G401.6 (cell line): ENCODE measurements at regions not wholly inside any gene's neighbourhood (a gene's known extent, or its start where the extent isn't known, plus 50 kb on each side); places are given as distances from the start of the nearest gene placed in this dataset.

Experiments
- FAIRE-seq: peaks from 2 replicates; lab custom pipeline; 2012; peaks lifted over from hg19 to GRCh38; lab: Jason Lieb, UNC

DNA sequence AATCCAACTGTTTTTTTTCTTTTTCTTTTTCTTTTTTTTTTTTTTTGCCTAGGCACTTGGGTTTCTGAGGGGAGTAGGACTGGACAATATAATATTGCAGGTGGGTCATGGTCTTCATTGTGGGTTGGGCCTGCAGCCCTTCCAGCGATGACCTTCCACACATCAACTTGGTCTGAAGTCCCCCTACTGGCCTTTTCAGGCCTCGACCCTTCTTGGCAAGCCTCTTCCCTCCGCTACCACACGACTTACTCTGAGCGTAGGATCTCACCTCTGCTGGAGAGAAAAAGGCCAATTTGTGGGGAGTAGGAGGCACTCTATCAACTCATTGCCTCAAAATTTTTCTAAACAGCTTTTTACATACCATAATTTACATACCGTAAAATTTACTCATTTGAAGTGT, 51.1 kb upstream of the GRIK3 start:
- FAIRE-seq = no peak

DNA sequence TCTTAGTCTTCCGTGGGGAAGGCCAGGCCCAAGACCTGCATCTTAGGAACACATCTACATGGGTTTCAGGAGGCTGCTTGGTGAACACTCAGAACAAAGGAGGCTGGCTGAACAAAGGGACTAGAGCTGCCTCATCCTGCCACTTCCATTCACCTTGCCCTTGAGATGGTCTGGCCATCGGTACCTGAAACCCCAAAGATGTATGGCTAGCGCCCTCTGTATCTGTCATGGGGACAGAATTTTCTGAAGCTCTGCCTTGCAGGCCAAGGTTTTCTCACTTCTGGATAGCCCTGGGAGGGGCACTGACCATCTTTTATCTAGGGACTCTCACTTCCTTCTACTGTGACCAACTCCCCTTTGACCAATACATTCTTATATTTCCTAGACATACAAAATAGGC, 55.4 kb upstream of the GRIK3 start:
- no peak for FAIRE-seq

GRCh38 chr1:37090671-37091070, 56.4 kb upstream of the GRIK3 start:
- FAIRE-seq = no peak

- no peak for FAIRE-seq
These were observed 58.6 kb upstream of the GRIK3 start for GRCh38 chr1:37092937-37093336.

- FAIRE-seq = no peak
These were observed 60.0 kb upstream of the GRIK3 start for GRCh38 chr1:37094302-37094701.

DNA sequence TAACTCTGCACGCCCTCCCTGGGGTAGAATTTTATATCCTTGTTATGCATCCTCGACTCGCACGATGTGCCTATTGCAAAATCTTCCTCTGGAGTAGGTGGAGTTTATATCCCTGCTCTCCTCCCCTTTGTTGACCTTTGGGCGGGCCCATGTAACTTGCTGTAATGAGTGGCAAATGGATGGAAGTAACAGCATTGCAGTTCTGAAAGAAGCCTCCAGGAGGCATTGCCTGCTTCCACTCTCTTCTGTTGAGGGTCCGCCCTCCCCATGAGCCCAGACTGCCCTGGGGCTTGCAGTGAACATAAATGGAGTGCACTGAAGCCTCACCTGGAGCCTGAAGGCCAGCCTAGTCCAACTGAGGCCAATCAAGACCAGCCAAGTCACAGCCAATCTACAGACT, 62.2 kb upstream of the GRIK3 start:
- FAIRE-seq = no peak

DNA sequence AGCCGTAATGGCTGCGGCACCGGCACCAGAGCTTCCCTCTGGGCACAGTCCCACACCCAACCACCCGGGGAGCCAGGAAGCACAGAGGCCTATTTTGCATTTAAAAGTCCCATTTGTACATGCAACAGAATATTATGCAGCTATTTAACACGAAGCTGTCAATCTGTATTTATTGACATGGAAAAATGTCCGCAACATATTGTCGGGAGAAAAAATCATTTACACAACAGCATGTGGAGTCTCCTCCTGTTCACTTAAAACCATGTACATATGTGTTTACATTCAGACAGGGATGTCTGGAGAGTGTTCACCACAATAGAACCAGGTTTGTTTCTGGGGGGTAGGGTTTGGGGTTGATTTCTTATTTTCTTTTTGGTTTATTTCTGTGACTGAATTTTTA, 63.4 kb upstream of the GRIK3 start:
- FAIRE-seq = no peak

GRCh38 chr1:37098237-37098636, 63.9 kb upstream of the GRIK3 start:
- no peak for FAIRE-seq

- no peak for FAIRE-seq
These were observed 66.0 kb upstream of the GRIK3 start for GRCh38 chr1:37100310-37100709.

DNA sequence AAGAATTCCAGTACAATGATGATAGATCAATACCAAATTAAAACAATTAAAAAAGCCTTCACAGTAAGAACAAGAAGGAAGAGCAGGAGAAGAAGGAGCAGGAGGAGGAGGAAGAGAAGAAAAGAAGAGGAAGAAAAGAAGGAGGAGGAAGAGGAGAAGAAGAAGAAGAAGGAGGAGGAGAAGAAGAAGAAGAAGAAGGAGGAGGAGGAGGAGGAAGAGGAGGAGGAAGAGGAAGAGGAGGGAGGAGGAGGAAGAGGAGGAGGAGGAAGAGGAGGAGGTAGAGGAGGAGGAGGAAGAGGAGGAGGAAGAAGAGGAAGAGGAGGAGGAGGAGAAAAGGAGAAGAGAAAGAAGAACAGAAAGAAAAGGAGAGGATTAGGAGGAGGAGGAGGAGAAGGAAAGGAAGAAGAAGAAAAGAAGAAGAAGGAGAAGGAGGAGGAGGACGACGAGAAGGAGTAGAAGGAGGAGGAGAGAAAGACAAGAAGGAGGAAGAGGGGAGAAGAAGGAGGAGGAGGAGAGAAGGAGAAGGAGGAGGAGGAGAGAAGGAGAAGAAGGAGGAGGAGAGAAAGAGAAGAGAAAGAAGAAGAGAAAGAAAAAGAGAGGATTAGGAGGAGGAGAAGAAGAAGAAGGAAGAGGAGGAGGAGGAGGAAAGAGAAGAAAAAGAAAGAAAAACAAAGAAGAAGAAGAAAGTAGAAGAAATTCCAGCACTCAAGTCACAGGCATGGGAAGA, 68.5 kb upstream of the GRIK3 start:
- no peak for FAIRE-seq

GRCh38 chr1:37105911-37106310, 71.6 kb upstream of the GRIK3 start:
- no peak for FAIRE-seq

DNA sequence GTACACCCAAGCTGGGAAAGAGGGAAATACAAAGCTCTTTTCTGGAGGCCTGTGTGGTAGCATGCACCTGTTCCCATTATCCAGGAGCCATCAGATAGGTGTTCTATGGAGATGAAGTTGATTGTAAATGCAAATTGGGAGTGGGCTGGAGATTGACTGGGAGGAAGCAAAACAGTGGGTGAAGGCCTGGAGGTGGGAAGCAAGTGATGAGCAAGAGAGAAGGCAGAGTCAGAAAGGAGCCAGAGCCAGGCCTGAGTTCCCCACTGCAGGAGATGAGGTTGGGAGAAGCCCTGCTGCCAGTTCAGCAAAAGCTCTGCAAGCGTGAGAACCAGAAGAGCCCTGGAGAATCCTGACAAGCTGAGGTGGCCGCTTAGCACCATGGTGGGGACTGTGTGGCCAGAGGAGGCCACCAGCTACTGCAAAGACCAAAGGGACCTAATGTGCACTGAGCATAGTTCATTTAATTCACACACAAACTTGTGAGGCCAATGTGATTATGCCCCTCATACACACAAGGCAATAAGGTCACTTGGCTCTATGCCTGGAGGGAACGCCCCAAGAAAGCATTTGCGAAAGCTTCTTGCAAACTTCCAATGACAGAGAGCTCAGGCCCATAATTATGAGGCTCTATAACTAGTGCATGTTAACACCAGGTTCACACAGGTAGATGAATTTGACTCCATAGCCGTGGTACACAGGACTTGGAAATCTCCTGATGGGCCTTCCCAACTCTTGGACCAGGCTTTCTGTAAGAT, 73.0 kb upstream of the GRIK3 start:
- no peak for FAIRE-seq

GRCh38 chr1:37108596-37109188, 74.4 kb upstream of the GRIK3 start:
- no peak for FAIRE-seq

- no peak for FAIRE-seq
These were observed 78.1 kb upstream of the GRIK3 start for GRCh38 chr1:37112430-37112829.

GRCh38 chr1:37113285-37113997, 79.1 kb upstream of the GRIK3 start:
- no peak for FAIRE-seq

DNA sequence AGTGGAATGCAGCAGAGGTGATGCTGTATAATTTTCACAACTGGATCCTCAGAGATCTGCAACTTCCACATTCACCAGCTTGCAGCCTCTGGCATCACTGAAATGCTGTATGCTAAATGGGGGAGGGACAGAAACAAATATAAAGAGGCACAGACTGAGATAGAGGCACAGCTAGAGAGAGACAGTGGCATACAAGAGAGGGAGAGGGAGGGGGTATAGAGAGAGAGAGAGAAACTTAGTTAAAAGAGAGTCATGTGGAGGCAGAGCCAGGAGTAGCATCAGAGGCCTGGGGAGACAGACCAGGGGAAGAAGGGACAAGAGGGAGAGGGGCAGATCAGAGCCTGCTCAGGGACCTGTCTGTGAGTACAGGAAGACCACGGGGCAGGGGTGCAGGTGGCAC, 84.5 kb upstream of the GRIK3 start:
- FAIRE-seq = no peak

DNA sequence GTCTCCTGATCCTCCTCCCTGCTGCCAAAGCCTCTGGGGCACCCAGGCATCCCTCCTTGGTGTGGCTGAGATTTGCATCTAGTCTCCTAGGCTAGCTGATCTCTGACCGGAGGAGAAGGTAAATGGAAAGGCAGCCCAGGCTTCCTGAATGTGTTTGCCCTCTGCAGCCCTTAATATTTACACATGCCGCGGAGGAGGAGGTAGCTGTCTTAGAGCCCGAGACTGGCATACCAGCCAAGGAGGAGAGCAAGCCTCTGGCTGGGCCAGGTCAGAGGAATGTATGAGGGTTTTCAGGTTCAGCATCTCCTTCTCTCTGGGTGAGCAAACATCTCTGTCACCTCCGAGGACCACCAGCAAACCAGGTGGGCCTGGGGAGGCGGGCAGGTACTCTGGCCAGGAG, 86.0 kb upstream of the GRIK3 start:
- no peak for FAIRE-seq

GRCh38 chr1:37123276-37124115, 89.2 kb upstream of the GRIK3 start:
- FAIRE-seq = no peak

GRCh38 chr1:37124501-37124900, 90.2 kb upstream of the GRIK3 start:
- no peak for FAIRE-seq

DNA sequence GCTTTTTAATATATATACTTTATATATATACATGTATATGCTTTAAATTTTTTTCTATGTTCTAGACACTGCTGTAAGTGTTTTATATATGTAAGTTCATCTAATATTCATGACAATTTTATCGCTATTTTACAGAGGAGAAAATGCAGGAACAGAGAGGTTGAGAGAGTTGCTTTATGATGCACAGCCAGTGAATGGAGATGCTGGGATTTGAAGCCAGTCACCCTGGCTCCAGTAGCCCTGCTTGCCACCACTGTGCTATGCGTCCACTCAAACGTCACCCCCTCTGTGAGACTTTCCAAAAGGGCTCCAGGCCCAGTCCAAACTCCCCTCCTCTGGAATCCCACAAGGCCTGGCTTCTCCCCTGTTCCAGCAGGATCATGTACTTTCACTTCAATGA, 91.0 kb upstream of the GRIK3 start:
- FAIRE-seq = no peak

DNA sequence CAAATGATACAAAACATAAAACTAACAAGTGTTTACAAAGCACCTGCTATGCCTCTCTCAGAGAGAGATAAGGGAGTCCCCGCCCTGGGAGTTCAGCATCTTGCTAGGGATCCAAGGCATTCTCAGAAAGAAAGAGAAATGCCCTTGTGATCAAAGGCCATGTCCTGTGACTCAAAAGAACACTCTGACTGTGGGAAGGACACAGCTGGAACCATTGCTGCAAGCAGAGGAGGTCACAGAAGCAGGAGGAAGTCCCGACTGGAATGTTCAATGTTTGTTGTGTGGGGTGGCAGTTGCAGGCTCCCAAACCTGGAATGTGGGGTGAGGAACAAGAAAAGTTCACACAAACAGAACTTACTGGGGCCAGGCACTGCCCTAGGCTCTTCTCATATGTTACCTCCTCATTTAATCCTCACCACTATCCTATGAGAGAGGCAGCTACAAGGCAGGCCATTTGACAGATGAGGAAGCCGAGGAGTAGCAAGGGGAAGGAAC, 93.0 kb upstream of the GRIK3 start:
- no peak for FAIRE-seq

DNA sequence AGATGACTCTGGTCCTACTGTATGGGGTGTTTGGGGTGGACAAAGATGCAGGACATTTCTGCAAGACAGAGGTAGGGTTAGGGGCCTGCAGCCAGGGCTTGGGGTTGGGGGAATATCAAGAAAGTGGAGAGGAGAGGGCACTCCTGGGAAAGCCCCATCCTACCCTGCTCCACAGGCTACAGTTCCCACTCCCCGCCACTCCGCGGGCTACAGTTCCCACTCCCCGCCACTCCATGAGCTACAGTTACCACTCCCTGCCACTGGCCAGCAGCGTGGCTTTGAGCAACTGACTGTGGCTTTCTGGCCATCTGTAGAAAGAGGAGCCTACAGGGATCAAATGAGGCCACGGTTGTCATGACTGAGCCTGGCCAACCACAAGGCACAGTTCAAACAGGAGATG, 93.8 kb upstream of the GRIK3 start:
- FAIRE-seq = no peak
